GM18505 (cell line): ENCODE measurements at regions not wholly inside any gene's neighbourhood (a gene's known extent, or its start where the extent isn't known, plus 50 kb on each side); places are given as distances from the start of the nearest gene placed in this dataset.

Experiments
- ATAC-seq: cut with Tn5 transposase; IDR thresholded peaks from one replicate; pipeline ENCODE4 v1.9.1; 2021; ENCODE audit not compliant: unreplicated experiment
- POLR2A ChIP-seq: IDR thresholded peaks from 4 replicates; pipeline ENCODE4 v1.6.1; 2011; ENCODE audit warnings: borderline replicate concordance; ENCODE audit not compliant: insufficient read depth, insufficient read length; ENCODE audit errors: extremely low read depth

DNA sequence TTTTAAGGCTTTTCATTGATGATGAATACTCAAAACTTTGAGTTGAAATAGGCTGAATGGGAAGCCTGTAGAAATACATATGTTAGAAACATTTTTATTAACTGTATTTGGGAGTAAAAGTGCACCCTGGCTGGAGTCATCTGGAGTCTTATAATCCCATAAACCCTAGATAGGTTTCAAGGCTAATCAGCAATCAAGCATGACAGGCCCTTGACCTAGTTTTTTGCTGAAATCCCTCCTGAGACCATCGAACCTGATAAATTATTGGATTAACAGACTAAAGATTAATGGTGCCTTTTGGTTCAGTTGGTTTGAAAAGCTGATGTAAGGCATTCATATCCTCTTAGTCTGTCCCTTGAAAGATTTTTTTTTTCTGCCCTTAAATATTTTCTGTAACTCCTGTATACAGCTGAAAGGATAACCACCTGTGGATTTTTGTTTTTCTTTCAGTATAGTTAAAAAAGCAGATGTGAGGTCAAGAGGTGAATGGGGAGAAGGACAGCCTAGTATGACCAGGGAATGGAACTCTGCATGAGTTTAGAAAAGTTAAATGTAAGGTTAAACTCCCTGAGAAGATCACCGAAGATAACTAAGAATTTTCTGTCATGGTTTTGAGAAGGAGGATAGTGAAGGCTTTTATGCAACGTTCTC, 69.4 kb upstream of the STXBP5L start:
- no peak for ATAC-seq
- TF ChIP-seq POLR2A: no peak

DNA sequence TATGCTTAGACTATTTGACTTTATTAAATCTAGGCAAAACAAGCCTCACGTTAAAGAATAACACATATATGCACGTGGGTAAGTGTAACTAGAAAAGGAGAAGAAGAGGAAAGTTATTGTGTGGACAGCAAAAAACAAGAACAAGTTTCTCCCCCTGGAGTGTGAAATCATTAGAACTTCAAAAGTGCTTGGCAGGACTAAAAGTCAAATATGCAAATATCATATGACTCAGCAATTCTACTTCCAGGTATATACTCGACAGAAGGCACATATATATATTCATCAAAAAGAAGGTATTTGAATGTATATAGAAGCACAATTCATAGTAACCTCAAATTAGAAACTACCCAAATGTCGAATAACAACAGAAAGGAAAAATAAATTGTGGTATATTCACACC, 68.9 kb upstream of the STXBP5L start:
- ATAC-seq: no peak
- no peak for TF ChIP-seq POLR2A

DNA sequence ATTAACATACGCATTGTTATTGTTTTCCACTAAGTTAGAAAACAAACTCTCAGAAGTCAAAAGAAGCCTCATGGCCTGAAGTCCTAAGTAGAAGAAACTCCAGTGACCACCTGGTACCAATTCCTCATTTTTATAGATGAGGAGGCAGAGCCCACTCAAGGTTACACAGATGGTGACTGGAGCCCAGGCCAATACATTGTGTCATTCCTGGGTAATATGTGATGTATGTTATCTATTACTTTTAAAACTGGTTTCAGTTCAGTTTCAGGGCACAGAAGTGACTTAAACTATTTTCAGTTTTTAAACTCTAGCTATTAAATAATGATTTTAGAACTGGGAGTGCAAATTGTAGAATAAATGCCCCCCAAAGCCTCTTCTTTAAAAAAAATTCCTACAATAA, 66.7 kb upstream of the STXBP5L start:
- ATAC-seq: peak; percentile 71
- no peak for TF ChIP-seq POLR2A

DNA sequence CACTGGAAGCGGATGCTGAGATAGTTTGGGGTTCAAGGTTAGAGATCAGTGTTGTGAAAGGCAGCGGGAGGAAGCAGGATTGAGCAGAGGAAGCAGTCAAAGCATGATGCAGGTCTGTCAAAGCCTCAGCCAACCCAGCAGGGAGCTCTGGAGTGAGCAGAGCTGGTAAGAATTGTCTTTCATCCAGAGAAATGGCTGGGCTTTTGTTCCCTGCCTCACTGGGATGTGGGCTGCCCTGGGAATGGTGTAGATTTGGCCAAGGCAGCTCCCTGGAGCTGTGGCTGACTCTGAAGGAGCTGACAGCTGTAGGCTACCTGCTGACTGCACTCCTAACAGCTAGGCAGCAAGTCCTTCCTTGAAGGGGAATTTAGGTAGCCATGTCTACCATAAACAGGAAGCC, 61.9 kb upstream of the STXBP5L start:
- ATAC-seq: no peak
- TF ChIP-seq POLR2A: no peak

DNA sequence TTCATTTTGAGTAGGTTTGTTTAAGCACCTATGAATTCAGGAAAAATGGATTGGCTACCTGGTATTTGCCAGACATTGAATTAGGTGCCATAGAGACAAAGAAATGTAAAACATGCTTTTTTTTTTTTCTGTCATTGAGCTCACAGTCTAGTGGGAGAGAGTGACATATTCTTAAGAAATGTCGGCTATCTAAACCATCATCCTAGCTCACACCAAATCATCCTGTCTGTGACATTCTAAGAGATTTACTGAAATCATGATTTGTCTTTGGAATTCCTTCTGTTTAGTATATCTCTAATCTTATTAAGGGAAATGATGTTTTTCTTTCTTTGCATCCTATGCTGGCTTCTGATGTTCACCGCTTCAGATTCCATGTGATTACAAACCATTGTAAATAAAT, 59.5 kb upstream of the STXBP5L start:
- TF ChIP-seq POLR2A: no peak
- no peak for ATAC-seq

DNA sequence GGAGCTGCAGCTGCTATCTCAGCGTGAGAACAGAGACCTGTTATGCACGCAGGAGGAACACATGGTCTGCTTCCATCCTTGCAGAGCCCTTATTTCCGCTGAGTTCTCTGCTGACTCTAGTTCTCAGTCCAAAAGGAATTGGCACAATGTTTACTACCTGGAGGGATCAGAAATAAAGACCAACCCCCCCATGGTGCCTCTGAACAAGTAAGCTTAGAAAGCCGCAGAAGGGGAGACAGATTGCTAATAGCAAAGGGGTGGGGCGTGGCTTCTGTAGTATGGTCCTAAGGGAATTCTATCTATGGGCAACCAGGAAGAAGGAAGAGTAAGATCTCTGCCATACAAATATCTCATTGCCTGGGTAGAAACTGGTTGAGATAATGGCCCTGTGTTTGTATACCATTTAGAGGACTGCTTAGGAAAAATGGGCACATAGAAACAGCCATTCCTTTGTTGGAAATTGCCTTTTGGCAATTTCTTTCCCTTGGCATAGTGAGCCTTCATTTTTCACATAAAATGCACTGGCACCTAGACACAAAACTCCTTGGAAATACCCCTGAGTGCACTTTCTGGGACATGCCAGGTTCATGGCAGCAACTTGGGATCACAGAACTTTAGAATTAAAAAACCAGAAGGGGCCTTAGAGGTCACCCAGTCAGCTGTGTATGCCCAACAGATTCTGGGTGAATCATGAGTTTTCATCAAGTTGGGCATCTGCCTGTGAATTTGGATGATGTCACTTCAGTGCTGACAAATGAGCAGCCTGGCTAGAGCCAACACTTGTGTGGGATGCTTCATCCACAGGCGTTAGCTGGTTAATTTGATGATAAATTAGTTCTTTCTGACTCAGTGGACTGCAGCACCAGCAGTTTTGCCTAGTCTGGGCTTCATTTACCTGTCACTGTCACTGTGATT, 57.4 kb upstream of the STXBP5L start:
- no peak for TF ChIP-seq POLR2A
- no peak for ATAC-seq

DNA sequence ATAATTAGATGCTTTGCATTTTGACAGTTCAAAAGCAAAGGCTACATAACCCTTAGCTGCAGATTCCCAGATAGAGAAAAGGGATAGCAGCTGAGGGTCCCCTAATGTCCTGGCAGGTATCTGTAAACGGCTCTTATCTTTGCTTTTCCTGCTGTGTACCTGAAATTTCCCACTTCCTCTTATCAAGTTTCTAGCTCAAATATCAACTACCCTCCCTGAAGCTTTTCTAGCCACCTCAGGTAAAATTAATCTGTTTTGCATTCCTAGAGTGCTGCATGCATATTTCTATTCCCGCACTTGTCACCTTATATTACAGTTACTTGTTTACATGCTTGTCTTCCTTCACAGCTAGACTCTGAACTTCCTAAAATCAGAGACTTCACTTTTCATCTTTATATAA, 55.6 kb upstream of the STXBP5L start:
- TF ChIP-seq POLR2A: no peak
- no peak for ATAC-seq

DNA sequence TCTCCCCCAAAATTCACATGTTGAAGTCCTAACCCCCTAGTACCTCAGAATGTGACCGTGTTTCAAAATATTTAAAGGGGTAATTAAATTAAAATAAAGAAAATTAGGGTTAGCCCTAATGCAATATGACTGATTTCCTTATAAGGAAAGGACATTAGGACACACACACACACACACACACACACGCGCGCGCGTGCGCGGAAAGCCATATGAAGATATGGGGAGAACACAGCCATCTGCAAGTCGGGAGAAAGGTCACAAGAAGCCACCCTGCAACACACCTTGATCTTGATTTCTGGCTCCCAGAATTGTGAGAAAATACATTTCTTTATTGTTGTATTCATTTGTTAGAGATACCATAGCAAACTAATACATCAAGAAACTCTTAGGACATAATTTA, 54.6 kb upstream of the STXBP5L start:
- no peak for ATAC-seq

DNA sequence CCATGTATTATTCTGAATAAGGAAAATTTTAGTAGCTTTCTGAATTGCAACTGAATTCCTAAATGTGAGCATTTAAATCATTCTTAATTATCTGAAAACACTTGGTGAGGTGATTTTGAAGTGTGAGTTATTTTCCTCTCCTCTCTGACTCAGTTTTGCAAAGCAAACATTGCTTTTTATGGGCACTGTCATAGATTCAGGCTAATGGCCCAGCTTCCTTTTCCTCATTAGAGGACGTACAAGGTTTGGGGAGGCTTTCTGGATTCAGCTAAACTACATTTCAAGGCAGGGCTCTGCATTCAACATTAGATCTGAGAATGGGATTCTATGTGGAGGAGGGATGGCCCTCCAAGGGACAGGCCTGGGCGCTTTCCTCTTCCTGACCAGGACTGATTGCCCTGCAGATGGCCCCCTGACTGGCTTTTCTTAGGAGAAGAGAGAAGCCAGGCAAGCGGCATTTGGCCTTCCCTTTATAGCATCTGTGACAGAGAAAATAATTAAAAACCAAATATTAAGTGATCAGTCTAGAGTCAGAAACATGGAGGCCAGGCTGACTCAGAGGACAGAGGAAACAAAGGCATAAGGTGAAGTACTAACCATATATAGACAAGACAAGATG, 53.0 kb upstream of the STXBP5L start:
- ATAC-seq: no peak
- TF ChIP-seq POLR2A: no peak

More for the DNA sequence above, 54.6 kb upstream of the STXBP5L start:
- TF ChIP-seq POLR2A: no peak

DNA sequence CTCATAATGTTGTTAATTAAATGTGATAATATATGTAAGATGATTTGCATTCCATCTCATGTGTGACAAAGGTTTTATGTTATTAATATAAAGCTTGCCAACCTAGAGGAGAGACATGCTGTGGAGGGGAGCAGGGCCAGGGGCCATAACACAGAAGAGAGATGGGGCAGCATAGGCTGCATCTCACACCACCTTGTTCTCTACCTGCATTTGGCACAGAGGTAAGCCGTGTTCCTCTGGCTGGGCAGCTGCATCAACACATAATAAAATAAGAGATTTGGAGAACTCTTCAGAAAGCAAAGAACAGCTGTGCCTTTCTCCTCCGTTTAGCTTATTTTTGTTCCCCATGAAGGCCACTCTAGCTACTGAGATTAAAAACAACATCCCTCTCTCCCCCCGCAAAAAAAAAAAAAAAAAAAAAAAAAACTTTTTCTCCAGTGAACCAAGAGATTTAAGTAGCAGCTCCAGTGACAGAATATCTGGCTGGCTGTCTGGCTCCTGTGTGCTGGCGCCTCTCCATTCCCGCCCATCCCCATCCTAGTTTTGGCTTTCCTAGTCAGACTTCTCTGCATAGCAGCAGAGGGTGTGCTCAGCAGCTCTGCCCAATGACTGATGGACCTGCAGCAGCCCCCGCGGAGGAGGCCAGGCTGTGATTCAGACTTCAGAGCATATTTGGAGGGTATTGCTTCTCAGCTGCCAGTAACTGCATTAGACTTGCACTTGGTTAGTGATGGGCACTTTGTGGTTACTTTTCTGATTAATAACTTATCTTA, 52.2 kb upstream of the STXBP5L start:
- ATAC-seq: no peak

More for the DNA sequence above, 52.2 kb upstream of the STXBP5L start:
- no peak for TF ChIP-seq POLR2A
